Epidermal melanocyte (primary cell): ENCODE measurements at regions not wholly inside any gene's neighbourhood (a gene's known extent, or its start where the extent isn't known, plus 50 kb on each side); places are given as distances from the start of the nearest gene placed in this dataset.
"Not testable (repeated sequence)": the region's sequence is repeated elsewhere in the genome, so short reads cannot be mapped to it uniquely, and the experiment has no call there.

ENCODE experiments used
- DNase-seq: peaks from one replicate; pipeline ENCODE4 v3.0.0; 2011; ENCODE audit warnings: low spot score; ENCODE audit not compliant: insufficient read length

GRCh38 chr9:78172610-78173009, 63.3 kb upstream of the CEP78 start:
- DNase-seq, result not testable (repeated sequence)

DNA sequence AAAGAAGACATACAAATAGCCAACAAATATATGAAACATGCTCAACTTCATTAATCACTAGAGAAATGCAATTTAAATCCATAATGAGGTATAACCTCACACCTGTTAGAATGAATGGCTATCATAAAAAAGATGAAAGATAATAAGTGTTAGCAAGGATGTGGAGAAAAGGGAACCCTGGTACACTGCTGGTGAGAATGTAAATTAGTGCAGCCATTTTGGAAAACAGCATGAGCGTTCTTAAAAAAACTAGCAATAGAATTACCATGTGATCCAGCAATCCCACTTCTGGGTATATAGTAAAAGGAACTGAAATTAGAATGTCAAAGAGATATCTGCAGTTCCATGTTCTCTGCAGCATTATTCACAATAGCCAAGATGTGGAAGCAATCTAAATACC, 64.2 kb upstream of the CEP78 start:
- DNase-seq, result no peak

DNA sequence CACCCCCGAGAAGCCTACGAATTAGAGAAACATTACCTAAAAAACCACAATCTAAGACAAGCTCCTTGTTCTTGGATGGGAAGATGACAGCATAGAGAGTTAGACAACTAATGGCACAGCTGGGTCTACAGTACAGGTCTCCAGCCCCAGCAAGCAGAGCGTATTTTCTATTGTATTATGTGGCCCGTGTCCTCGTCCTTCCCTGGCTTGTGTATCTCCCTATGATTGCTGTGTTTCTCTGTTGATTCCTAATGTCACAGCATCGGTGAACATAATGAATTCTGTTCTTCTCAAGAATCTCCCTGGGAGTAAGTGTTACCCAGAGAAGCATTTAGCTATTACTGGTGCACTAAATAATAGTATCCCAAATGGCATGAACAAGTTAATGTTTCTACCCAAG, 66.8 kb upstream of the CEP78 start:
- DNase-seq, result no peak

DNA sequence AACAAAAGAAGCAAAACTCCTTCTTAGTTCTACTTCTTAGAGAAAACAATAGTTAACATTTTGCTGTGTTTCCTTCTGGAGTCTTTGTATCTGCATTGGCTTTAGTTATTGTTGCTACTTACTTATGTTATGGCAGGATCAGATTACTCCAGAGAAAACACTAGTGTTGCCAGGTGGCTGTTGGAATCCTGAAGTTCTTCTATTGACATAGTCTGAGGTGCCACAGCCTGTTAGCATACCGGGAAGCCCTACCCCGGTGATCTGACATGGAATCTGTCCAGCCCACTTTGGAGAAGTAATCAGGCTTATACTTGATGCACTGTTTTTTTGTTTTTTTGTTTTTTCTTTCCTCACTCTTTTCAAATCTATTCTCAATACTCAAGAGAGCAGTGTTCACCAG, 68.5 kb upstream of the CEP78 start:
- DNase-seq, result no peak

DNA sequence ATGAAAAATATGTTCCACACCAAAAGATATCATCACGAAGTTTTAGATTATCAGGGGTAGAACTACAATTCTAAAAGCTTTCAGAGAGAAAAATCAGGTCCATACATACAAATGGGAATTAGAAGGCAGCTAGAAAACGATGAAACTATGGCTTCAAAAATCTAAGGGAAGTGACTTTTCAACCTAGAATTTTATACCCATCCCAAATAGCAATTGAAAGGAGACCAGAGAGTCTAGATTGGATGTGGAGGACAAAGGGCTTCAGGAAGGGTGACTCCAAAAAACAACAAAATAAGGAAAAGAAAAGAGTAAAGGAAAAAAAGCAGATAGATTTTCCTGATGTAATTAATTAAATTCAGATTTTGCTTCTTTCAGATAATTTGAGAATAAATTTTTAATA, 72.0 kb upstream of the CEP78 start:
- DNase-seq, result no peak

DNA sequence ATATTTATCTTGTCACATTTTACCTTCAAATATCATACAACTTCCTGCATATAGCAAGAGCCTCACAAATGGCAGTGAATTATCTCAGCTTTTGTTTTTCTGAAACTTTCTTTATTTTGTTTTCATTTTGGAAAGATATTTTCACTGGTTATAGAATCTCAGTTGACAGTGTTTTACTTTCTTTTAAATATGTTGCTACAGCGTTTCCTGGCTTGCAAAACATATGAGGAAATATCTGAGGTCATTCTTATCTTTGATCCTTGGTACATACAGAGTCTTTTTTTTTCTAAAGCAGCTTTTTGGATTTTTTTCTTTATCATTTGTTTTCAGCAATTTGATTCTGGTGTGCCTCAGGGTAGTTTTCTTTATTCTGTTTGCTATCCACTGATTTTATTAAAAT, 77.6 kb upstream of the CEP78 start:
- no peak for DNase-seq

- DNase-seq, result no peak
Measured at GRCh38 chr9:78150983-78151356, 84.9 kb upstream of the CEP78 start.

DNA sequence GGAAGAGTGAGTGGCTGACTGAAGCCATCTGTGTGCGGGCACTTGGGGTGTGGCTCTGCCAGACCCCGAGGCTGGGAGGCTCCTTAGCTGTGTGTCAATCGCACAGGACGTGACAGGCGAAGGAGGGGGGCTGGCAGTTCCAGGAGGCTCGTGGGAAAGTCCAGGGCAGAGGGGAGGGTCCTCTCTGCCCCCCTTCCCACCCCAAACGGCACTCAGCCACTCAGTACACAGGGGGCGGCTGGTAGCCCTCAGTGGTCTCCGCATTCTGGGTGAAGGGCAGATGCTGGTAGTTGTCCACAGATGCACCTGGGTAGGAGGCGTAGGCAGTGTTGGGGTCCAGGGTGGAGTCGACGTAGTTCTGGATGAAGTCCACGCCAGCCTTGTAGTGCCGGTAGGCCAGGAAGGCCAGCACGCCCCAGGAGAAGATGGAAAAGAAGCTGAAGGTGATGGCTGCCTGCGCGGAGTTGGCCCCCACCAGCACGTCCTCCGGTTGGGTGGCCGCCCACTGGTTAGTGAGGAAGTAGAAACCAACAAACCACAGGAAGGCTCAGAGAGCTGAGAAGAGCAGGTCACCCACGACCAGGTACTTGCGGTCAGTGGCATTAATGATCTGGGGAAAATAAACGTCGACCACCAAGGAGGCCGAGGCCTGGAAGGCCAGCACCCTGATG, 85.4 kb upstream of the CEP78 start:
- DNase-seq, result no peak

- no peak for DNase-seq
Measured at GRCh38 chr9:78149702-78150291, 86.1 kb upstream of the CEP78 start.

DNA sequence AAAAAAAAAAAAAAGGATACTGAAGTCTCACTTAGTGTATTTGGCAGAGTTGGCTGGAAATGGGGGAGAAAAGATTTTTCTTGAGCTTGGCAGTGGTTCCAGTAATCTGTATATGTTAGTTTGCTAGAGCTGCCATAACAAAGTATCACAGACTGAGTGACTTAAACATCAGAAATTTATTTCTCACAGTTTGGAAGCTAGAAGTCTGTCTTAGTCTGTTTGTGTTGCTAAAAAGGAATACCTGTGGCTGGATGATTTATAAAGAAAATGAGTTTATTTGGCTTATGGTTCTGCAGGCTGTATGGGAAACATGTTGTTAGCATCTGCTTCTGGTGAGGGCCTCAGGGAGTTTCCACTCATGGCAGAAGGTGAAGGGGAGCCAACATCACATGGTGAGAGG, 89.6 kb upstream of the CEP78 start:
- no peak for DNase-seq

- no peak for DNase-seq
Measured at GRCh38 chr9:78144663-78145377, 91.1 kb upstream of the CEP78 start.

- no peak for DNase-seq
Measured at GRCh38 chr9:78144008-78144381, 91.9 kb upstream of the CEP78 start.

DNA sequence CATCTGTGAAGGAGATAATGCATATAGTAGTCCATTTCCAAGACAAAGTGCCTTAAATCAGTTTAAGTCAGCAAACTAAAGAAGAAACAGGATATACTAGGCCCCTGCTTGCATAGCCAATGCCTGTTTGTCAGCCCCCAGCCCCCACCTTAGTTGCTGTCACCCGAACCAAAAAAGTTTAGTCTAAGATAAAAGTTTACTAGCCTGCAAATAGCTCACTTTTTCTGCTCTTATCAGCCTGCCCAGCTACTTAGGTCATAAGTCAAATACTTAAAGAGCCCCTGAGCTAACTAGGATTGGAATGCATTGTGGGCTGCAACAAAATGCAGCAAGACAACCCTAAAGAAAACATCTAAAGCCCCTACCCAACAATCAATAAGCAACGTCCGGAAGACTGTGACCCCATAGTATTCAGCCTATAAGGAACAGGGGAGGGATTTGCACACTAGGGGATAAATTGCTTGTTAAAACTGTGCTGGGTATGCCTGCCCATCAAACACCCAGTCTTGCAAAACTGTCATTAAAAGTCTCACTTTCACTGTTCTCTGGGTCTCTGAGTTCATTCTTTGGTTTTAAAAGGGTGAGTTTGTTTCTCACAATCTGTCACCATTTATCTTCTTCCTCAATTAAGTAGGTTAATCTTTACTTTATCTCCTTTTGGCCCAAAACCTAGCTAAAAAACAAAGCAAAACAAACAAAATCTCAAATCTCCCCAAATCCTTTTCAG, 92.4 kb upstream of the CEP78 start:
- no peak for DNase-seq

DNA sequence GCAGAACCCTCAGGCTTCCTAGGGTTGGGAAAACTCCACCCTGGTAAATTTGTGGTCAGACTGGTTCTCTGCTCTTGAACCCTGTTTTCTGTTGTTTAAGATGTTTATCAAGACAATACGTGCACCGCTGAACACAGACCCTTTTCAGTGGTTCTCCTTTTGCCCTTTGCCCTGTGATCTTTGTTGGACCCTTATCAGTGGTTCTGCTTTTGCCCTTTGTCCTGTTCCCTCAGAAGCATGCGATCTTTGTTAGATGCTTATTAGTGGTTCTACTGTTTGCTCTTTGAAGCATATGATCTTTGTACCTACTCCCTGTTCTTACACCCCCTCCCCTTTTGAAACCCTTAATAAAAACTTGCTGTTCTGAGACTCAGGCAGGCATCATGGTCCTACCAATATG, 93.6 kb upstream of the CEP78 start:
- not testable (repeated sequence) for DNase-seq

DNA sequence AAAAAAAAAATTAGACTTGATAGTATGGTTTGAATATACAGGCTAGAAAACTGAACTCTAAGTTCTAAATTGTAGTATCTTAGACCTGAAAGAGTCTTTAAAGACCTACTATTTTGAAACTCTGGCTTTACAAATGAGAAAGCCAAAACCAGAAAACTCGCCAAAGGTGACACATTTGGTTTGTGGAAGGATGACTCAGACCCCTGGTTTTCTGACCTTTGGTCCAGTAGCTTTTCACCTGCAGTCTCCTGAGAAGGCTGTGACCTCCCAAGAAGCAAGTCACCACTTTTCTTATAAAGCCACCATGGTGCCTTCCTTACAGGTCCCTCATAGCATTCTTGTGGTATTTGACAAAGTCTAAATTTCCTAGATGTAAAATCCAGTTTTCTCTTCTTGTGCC, 102.1 kb upstream of the CEP78 start:
- no peak for DNase-seq

GRCh38 chr9:78132701-78133058, 101.1 kb upstream of the GNAQ start:
- DNase-seq, result no peak

- no peak for DNase-seq
Measured at GRCh38 chr9:78131969-78132700, 100.5 kb upstream of the GNAQ start.

GRCh38 chr9:78130853-78131252, 99.2 kb upstream of the GNAQ start:
- no peak for DNase-seq

DNA sequence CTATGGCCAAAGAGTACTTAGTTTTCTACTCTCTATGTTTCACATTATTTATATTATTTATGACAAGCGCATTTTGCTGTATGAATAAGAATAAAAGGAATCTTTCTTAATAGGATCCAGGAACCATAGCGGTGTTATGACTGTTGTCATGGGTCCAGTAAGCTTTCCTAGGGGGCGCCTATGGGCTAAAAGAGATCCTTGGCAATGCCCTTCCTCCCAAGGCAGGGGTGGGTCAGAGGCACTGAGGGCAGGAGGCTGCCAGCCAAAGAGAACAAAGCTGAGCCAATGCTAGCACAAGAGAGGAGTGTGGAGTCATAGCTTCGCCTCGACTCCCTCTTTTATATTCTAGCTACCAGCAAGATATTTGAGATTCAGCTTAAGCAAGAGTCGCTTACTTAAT, 98.4 kb upstream of the GNAQ start:
- no peak for DNase-seq

GRCh38 chr9:78127279-78128225, 95.9 kb upstream of the GNAQ start:
- peak; percentile 34 for DNase-seq

- no peak for DNase-seq
Measured at GRCh38 chr9:78123808-78124207, 92.2 kb upstream of the GNAQ start.
